HuH-7.5 (cell line): ENCODE measurements at regions not wholly inside any gene's neighbourhood (a gene's known extent, or its start where the extent isn't known, plus 50 kb on each side); places are given as distances from the start of the nearest gene placed in this dataset.

Experiments used
- DNase-seq: peaks from one replicate; pipeline ENCODE4 v3.0.0; 2011; ENCODE audit warnings: low spot score

DNA sequence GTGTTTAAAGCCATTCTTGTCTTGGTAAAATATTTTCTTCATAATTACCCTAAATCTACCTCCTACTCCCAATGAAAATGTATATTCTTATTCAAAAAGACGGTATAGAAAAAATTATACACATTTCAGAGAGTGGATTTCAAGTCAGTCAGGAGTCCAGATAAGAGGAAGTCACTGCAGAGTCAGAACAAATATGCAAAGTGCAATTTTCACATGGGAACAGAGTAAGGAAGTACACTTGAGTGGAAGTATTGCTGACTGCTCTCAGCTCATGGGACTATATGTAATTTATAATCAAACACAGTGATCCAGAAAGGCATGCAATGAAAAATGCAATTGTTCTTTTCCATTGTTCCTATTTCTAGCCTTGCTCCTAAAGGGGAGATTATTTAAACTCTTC, 1128.0 kb downstream of the AACS start:
- DNase-seq: no peak

DNA sequence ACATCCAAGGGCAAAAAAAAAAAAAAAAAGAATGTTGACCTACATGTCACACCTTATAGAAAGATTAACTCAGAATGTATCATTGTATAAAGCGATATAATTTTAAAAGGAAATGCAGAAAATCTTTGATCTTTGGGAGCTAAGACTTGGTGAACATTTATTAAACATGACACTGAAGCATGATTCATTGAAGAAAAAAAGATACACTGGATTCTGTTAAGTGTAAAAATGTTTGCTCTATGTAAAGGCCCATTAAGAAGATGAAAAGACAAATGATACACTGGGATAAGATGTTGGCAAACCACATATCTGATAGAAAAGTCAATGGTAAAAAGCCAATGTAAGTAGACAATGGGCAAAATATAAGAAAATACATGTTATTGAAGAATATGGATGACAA, 1131.0 kb downstream of the AACS start:
- no peak for DNase-seq

DNA sequence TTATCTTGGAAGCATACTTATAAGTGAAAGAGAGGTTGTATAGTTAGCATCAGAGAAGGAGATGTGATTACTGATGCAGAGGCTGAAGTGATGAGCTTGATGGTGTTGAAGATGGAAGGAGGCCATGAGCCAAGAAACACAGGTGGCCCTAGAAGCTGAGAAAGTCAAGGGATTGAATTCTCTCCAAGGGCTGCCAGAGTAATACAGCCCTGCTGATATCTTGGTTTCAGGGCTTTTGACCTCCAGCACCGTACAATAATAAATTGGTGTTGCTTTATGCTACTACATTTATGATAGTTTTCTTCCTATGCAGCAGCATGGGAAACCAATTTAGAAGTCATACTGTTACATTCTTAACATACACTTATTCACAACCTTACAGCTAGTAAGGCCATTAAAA, 1133.3 kb downstream of the AACS start:
- no peak for DNase-seq

DNA sequence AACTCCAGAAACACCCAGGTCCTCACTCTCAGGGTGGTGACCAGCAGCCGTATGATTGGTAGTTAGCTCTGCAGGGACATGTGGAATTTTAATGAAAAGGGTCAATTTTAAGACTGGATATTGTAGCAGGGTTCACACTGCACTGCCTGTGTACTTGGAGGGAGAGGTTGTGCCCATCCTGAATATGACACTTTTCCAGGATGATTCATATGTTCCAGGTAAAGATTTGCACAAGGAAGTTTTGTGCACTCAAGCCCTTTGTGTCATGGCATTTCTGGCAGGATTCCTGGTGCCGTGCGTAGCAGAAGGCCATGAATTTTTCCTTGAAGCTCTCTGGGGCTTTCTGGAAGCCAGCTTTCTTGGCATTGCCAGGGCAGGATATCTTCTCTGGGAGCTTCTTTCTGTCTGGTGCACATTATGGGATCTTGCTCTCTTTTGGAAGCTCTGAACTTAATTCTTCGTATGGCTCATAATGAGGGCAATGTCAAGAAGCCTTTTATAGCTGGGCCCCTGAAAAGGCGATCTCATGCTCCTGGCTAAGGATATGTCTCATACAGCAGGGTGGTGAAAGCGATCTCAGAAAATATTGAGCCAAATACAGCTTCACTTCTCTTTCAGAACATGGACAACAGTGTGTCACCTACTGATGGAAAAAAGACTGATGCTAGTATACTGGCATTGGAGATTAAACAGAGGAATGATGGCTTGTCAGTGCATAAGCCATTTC, 1133.9 kb downstream of the AACS start:
- DNase-seq: no peak

DNA sequence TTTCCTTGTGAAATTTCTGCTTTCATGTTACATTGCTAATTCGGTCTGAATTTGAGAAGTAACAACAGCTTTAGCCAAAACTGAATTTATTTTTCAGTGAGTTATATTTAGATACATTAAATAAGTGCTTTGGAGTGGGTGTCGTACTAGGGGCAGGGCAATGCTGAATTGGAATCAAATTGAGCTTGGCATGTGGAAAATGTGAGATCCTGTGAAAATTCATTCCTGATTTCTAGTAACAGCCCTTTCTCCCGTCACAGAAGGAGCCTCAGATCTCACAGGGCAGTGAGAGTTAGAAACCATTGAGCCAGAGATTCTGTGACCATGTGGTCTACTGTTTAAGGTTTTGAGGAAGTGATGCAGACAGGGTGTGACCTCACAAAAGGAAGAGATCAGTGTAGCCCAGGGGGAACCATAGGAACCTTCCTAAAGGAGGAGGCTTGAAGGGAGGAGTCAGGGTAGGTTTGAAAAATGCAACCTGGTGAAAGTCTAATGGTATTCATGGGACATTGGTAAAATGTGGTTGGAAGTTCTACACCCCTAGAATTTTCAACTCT, 1136.8 kb downstream of the AACS start:
- no peak for DNase-seq

DNA sequence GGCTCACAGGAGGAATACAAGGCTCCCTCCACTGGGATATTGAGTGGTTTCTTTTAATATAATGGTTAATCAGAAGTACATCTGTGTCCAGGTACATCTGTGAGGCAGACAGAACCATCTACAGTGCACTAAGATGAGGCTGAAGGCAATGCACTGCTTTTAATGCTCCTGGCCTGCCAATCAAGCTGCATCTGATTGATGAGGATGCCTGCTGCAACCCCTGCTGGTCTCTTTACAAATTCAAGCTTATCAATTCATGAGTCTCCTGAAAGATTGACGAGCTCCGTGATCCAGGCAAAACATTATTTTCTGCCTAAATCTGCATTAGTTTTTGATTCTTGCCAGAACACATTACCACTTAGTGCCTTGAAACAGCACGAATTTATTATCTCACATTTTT, 1139.1 kb downstream of the AACS start:
- DNase-seq: no peak

DNA sequence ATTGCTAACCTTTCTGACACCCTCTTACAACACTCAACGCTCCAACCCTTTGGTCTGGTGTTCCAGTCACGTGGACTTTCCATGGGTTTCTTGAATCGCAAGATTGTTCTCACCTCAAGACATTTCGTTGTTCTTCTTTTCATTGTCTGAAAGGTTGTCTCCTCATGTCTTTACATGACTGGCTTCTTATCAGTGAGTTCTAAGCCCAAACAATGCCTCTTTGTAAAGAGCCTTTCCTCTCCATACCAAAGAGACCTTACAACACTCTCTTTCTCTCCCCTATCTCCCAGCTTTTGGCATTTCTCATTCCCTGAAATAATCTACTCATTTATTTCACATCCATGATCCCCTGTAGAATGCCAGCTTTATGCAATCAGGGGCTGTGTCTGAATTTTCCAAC, 1144.8 kb downstream of the AACS start:
- DNase-seq: no peak

DNA sequence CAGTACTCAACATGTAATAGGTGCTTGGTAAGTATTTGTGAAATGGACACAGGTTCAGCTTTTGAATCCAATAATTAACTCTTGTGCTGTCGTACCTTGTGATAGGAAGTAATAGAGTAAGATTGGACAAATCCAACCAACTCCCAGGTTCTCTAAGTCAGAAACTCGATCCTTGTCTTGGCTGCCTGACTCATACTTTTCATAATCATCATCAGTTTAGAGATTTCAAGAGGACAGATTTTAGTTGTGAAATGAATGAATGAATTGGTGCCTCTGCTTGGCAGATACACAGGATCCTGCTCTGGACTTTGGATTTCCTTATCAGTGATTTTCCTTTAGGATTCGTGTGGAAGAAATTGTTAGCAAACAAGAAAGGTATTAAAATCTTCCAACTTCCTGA, 1145.2 kb downstream of the AACS start:
- no peak for DNase-seq

DNA sequence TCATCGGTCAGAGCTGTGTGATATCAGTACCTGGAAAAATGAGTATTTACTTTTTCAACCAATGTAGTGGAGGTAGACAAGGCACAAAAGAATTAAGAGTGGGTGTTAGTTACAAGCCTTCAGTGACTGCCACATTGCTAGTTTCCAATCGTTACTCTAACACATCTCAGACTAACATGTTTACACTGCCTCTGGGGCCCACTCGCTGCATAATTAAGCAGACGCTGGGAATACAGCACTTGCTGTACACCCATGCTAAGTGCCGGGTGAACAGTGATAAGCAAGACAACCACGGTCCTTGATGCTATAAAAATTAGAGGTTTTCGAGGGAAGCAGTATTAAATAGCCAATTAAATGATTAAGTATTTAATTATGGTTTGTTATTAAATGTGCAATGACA, 1147.6 kb downstream of the AACS start:
- DNase-seq: no peak

DNA sequence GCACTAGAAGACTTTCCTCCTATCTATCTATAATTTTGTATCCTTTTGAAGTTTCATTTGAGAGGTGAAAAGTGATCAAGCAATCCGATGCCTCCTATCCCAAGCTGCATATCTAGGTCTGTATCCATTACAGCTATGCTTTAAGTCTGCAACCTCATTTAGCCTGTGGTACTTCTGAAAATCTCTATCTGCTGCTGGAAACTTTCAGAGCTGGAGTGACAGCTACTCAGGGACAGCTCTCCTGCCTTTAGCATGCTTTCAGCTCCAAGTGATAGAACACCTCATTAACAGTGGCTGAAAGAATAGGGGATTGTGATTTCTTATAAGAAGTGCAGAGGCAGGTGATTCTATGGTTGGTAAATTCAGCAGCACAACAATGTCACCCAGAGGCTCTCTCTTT, 1153.5 kb downstream of the AACS start:
- no peak for DNase-seq

DNA sequence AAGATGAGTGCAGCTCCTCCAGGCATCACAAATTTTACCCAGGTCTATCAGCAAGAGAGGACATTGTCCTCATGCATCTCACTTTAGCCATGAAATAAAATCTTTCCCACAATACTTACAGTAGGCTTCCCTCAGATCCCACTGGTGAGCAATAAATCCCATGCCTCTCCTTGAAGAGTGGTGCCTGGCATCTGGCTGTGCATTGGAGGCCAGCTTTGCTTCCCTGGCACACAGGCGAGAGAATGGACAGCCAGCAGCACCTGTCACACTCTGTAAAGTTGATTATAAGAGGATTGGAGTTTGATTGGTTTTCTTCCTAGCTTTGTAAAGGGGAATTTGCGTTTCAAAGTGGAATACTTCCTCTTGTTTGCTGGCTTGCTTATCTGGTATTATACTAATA, 1153.9 kb downstream of the AACS start:
- DNase-seq: no peak

DNA sequence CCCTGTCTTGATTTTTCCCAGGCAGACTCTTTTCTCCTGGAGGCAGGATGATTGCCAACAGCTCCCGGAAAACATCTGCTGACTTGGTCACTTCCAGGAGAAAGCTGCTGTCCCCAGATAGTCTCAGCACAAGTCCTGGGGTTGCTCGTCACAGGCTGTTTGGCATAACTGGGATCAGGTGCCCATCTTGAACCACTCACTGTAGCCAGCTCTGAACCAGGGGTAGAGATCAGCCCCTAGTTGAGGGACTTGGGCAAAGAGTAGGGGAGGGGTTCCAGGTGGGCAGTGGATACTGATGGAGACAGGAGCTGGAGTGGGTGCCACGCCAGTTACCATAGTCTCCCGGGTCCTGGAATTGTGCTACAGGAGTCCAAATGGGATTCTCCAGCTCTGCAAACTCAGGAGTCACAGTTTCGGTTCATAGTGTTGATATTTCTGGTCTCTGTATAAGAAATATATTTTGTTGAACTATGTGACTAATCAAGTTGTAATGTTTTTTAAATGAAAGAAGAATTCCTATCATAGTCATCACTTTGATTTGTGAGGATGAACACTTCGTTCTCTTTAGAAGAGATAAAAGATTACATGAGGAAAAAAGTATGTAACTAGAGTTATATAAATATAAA, 1154.5 kb downstream of the AACS start:
- no peak for DNase-seq

DNA sequence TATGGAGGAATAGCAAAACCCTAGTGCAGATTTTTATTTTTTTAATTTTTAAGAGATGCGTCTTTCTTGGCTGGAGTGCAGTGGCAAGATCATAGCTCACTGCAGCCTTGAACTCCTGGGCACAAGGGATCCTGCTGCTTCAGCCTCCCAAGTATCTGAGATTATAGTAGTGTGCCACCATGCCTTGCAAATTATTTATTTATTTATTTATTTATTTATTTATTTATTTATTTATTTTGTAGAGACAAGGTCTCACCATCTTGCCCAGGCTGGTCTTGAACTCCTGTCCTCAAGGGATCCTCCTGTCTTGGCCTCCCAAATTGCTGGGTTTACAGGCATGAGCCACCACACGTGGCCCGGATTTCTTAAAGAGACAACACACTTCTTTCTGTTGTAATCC, 1158.8 kb downstream of the AACS start:
- no peak for DNase-seq

DNA sequence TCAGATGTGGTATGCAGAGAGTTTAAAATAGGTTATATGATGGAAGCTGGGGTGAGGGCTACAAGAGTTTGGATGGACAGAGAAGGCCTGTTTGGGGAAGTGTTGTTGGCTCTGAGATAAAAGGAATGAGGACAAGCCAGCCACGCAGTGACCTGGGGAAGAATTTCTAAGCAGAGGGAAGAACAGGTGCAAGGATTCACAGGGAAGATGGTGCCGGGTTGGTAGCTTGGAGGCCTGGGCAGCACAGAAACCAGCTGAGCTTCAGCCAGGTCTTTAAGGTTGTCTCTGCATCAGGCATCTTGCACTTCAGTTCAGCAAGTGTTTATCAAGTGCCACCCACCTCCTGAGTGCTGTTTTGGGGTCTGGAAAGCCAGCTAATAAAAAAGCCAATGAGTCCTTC, 1163.7 kb downstream of the AACS start:
- no peak for DNase-seq

DNA sequence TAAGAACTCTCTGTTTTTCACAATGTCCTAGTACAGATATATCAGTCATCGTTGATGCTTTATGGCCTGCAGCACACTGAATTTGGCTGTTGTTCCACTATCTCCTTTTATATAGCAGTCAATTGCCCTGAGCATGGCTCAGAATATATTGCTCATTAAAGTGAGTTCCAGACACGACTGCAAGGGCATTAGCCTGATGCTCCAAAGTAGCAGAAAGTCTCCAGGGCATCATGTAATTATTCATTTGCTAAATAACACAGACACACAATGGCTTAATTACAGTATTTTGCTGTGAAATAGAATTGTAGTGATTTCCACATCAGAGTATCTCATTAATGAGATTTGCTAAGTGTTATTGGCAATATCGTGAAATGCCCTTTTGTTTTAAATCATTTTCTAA, 1167.5 kb downstream of the AACS start:
- no peak for DNase-seq

DNA sequence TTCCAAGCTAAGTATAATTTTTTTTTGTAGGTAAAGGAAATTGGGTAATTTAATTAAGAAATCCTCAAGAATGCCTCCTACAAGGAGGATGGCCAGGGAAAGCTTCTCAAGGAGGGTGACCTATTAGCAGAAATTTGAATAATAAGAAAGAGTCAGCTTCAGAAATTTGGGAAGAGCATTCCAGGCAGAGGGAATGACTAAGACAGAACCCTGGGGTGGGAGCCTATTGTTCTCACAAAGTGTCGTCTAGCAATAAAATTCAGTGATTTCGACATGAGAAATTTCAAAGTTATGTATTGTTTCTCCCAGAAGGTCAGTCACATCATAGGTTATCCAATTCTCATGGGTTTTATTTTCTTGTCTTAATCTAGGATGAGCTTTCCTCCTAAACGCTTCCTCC, 1168.4 kb downstream of the AACS start:
- no peak for DNase-seq

DNA sequence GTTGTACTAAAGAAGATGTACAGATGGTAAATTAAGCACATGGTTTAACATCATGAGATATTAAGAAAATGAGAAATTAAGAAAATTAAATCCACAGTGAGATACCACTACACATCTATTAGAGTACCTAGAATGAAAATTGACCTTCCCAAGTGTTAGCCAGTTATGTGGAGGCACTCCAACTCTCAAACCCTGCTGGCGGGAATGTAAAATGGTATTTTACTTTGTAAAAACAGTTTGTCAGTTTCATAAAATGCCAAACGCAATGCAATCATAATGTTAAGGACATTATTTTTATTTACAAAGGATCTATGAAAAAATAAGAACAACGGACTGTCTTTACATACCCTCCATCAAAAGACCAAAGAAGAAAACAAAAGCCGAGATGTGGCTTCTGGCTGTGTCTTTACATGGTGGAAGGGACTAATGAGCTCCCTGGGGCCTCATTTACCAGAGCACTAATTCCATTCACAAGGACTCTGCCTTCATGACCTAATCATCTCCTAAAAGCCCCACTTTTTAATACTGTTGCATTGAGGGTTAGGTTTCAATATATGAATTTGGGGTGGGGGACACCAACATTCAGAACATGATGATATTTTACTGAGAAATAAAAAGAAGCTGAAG, 1178.7 kb downstream of the AACS start:
- DNase-seq: no peak

DNA sequence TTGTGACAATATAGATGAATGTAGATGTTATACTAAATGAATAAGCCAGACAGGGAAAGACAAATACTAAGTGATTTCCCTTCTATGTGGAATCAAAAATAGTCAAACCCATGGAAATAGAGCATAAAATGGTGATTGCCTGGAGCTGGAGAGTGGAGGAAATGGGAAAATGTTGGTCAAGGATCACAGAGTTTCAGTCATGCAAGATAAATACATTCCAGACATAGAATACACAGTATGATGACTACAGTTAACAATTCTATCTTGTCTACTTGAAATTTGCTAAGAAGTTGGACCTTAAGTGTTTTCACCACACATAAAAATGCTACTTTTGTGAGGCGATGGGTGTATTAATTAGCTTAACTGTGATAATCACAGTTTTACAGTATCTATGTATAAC, 1182.7 kb downstream of the AACS start:
- no peak for DNase-seq

DNA sequence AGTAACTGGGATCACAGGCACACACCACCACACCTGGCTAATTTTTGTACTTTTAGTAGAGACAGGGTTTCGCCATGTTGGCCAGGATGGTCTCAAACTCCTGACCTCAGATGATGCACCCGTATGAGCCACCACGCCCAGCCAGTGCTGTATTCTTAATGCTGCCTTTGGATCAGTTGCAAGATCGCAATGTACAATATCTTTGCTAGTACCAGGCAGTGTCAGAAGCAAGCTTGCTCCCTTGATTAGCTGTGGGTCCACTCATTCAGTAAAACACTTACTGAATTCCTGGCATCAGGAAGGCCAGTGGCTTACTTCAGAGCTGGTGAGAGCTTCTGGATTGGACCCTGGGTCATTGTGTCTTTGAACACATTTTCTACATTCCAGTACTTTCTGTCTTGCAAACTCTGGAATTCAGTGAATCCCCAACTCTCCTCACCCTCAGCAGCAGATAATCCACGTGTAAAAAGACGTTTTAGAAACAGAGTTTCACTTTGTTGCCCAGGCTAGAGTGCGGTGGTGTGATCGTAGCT, 1183.7 kb downstream of the AACS start:
- DNase-seq: no peak

DNA sequence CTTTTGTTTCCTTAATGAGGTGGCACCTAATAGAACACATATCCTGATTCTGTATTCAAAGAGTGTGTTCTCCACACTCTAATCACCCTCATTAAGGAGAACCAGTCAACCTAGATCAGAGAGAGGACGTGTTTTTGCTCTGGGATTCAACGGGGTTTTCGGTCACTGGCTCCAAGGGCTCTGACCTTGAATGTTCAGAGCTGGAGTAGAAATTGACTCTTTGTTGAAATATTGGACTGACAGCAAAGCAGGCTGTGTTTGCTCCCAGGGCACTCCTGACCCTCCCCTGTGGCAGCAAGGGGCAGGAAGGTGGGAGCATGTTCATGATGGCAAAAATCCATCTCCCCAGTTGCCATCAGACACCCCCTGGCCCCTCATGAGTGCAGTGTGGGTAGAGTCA, 1193.0 kb downstream of the AACS start:
- no peak for DNase-seq

DNA sequence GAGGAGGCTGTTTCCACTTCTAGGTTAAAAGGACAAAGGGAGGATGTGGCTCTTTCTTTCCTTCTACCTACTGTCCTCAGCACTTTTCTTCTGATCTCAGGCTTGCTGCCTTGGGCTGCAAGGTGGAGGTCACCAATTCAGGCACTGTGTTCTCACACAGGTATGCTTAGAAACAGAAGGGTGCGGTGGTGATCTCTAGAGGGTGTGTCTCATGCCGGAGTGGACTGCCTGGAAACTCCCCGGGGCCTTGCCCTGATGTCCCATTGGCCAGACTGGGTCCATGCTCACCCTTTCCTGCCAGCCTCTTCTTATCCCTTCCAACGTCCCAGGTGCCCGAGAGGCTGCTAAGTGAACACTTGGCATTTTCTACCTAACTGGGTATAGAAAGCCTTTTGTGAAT, 1197.6 kb downstream of the AACS start:
- DNase-seq: no peak

DNA sequence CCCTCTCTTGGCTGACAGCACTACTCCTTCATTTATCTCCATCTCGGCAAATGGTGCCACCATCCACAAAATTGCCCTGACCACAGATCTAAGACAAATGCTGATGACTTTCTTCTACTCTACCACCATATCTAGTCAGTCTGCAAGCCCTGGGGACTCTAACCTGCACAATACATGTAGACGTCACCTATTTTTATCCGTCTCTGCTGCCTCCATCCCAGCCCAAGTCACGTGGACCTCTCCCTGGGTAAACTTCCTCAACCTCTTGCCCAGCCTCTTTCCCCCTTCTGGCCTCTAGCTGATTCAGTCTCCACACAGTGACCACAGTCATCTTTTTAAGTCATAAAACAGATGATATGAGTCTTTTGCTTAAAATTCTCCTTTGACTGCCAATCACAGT, 1203.0 kb downstream of the AACS start:
- DNase-seq: no peak

DNA sequence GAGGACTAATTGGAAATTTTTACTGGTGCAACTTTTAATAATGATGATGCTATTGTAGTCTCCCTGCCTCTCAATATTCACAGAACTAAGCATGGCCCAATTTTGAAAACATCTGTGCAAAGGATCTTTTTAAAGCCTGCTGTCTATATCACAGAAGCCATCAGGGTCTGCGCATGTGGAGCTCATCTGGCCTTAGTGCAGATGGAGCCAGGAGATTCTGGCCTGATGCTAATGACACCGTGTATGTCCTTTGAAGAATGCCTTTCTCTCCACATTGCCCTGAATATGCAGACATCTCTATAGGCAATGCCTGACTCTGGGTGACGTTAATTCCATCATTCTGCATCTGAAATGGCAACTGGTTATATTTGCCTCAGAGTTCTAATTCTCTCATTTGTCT, 1205.9 kb downstream of the AACS start:
- no peak for DNase-seq
